B cell (primary cell): ENCODE measurements at regions not wholly inside any gene's neighbourhood (a gene's known extent, or its start where the extent isn't known, plus 50 kb on each side); places are given as distances from the start of the nearest gene placed in this dataset.

Experiments
- ATAC-seq: fragments of 200-7000 bp; cut with Tn5 transposase; one replicate; pipeline ENCODE4 v1.10.0; 2021; ENCODE audit warnings: low read depth, mild to moderate bottlenecking, moderate number of reproducible peaks, moderate library complexity
- CTCF ChIA-PET: fragments of 350-600 bp; sonication (Branson Sonifier 250); formaldehyde crosslinking; loops from one replicate; lab custom pipeline; 2021; ENCODE audit warnings: antibody characterized with exemption, inconsistent platforms; lab: Charles Lee
- POLR2A ChIA-PET: fragments of 350-600 bp; sonication (Branson Sonifier 250); formaldehyde crosslinking; loops from one replicate; lab custom pipeline; 2021; ENCODE audit warnings: antibody characterized with exemption; lab: Charles Lee
- DNase-seq: peaks from one replicate; pipeline ENCODE4 v3.0.0; 2013
- H2AFZ ChIP-seq: 2 replicates; pipeline ENCODE4 v1.6.1; 2012; ENCODE audit warnings: mild to moderate bottlenecking, low read depth, low read length; ENCODE audit not compliant: insufficient read depth, poor library complexity, severe bottlenecking
- H3K27ac ChIP-seq, 2 donors: 1 replicate in 1 of 2; 2 replicates in 1 of 2; pipeline ENCODE4 v1.5.1; 2012 to 2013; ENCODE audit warnings: low read length in 2 of 2, mild to moderate bottlenecking in 2 of 2, moderate library complexity in 1 of 2
- H3K27me3 ChIP-seq, 4 experiments: fragments of 200-600 bp in 1 of 4; sonication (generic) in 1 of 4; replicated peaks in 1 of 4; 1 replicate in 2 of 4; 2 replicates in 2 of 4; pipeline versions ENCODE4 v1.6.1 to v1.7.0; 2013 to 2016; ENCODE audit warnings: low read length in 3 of 4, mild to moderate bottlenecking in 2 of 4, mixed read lengths in 1 of 4, moderate library complexity in 1 of 4; ENCODE audit not compliant: insufficient read depth in 4 of 4, control insufficient read depth in 3 of 4; ENCODE audit errors: control extremely low read depth in 1 of 4
- H3K36me3 ChIP-seq, 2 experiments: replicated peaks in 1 of 2; 1 replicate in 1 of 2; 2 replicates in 1 of 2; pipeline versions ENCODE4 v1.6.1 to v1.7.1; 2013; ENCODE audit warnings: low read length in 1 of 2; ENCODE audit not compliant: insufficient read depth in 2 of 2, control insufficient read depth in 1 of 2; ENCODE audit errors: control extremely low read depth in 1 of 2, extremely low read depth in 1 of 2
- H3K4me1 ChIP-seq, 2 donors: fragments of 200-600 bp in 1 of 2; sonication (generic) in 1 of 2; 1 replicate in 1 of 2; 2 replicates in 1 of 2; pipeline versions ENCODE4 v1.5.1 to v1.6.1; 2013 to 2017; ENCODE audit warnings: low read length in 2 of 2; ENCODE audit not compliant: control insufficient read depth in 2 of 2, insufficient read depth in 2 of 2
- H3K4me2 ChIP-seq: replicated peaks from 2 replicates; pipeline ENCODE3; 2012; ENCODE audit warnings: mild to moderate bottlenecking, low read depth, low read length; ENCODE audit not compliant: poor library complexity, severe bottlenecking
- H3K4me3 ChIP-seq, 5 experiments: fragments of 200-600 bp in 1 of 5; sonication (generic) in 1 of 5; 1 replicate in 3 of 5; 2 replicates in 2 of 5; pipeline versions ENCODE4 v1.5.1 to v1.7.0; 2011 to 2016; ENCODE audit warnings: low read length in 4 of 5, mild to moderate bottlenecking in 4 of 5, low read depth in 2 of 5, control low read depth in 1 of 5, moderate library complexity in 1 of 5; ENCODE audit not compliant: insufficient read depth in 1 of 5; ENCODE audit errors: control extremely low read depth in 1 of 5, extremely low read depth in 1 of 5
- H3K79me2 ChIP-seq: fragments of 200-600 bp; sonication (generic); one replicate; pipeline ENCODE4 v1.6.0; 2016; ENCODE audit warnings: low read length; ENCODE audit not compliant: control insufficient read depth, insufficient read depth
- H3K9ac ChIP-seq: fragments of 200-600 bp; sonication (generic); 2 replicates; pipeline ENCODE4 v1.6.1; 2017; ENCODE audit warnings: mild to moderate bottlenecking, low read length, moderate library complexity
- H3K9me3 ChIP-seq, 3 donors: one replicate each; pipeline versions ENCODE4 v1.6.1 to v1.7.1; 2013; ENCODE audit warnings: low read length in 2 of 3; ENCODE audit not compliant: control insufficient read depth in 2 of 3, insufficient read depth in 1 of 3; ENCODE audit errors: control extremely low read depth in 1 of 3
- H4K20me1 ChIP-seq: 2 replicates; pipeline ENCODE4 v1.6.0; 2012; ENCODE audit warnings: mild to moderate bottlenecking, low read length; ENCODE audit not compliant: insufficient read depth, control insufficient read depth, poor library complexity, severe bottlenecking
- H3K27ac Mint-ChIP-seq: one replicate; pipeline ENCODE4 v1.8.0; 2021; ENCODE audit warnings: mixed read lengths
- H3K27me3 Mint-ChIP-seq: one replicate; pipeline ENCODE4 v1.8.0; 2021; ENCODE audit warnings: mixed read lengths
- H3K4me1 Mint-ChIP-seq: one replicate; pipeline ENCODE4 v1.8.0; 2021; ENCODE audit warnings: mixed read lengths
- H3K4me3 Mint-ChIP-seq: one replicate; pipeline ENCODE4 v1.8.0; 2021; ENCODE audit warnings: mixed read lengths
- H3K9me3 Mint-ChIP-seq: one replicate; pipeline ENCODE4 v1.8.0; 2022; ENCODE audit warnings: mixed read lengths; ENCODE audit not compliant: insufficient read depth
- EZH2 ChIP-seq: IDR thresholded peaks from 2 replicates; pipeline ENCODE4 v1.6.1; 2012; ENCODE audit warnings: borderline replicate concordance, low read depth, mild to moderate bottlenecking, moderate library complexity, low read length; ENCODE audit not compliant: insufficient read depth, poor library complexity, severe bottlenecking
- WGBS: methylation state at CpG from one replicate; pipeline ENCODE4 v1.1.5; 2013; ENCODE audit warnings: missing lambda C conversion rate; ENCODE audit not compliant: insufficient coverage; 5-methylcytosine and 5-hydroxymethylcytosine counted together
- intact Hi-C: fragments of 100-400 bp; cut with micrococcal nuclease; formaldehyde crosslinking; loops from one replicate; pipeline ENCODE4 v1.10.0; 2022
- TF ChIP-seq, protein P1 (sequence below): fragments of 200-600 bp; IDR thresholded peaks from one replicate; pipeline ENCODE4 v1.8.0; 2022; ENCODE audit warnings: antibody characterized with exemption, mild to moderate bottlenecking

DNA sequence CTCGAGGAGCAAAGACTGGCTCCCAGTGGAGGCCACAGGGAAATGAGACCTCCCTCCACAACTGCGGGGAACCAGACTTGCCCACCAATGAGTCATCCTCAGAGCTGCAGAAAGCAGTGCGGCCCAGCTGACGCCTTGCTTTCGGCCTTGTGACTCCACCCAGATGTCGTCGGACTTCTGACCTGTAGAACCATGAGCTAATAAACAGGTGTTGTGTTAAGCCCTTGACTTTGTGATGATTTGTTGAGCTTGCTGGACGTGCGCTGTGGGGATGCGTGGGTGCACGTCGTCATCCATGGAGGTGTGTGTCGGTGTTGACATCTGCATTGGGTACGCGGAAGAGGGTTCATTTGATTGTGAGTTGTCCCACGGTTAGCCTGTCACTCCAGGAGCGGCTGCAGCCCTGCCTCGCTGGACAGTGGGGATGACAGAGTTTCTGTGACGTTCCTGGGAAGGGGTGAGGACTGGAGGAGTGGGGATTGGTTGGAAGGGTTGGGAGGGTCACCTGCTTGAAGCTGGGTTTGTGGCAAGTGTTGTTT lies 154.1 kb downstream of the SH3BP4 start:
- H3K79me2 ChIP-seq, result no peaks in the 10 kb centered on the region

More for the DNA sequence above, 154.1 kb downstream of the SH3BP4 start:
- Mint-ChIP-seq H3K4me1 (no peaks in the 10 kb centered on the region), H3K27me3 (peaks cover 4% of the 10 kb centered on the region), H3K9me3 (no peaks in the 10 kb centered on the region), H3K27ac (no peak overlapping the region), H3K4me3 (no peak overlapping the region)
- CTCF ChIA-PET, result interaction anchor here (2.5 to 3.3 kb wide), 3 partner anchors 12 to 557 kb away, joined by 6 to 21 read pairs (median 18); no protein-coding TSS in a partner anchor
- no peak overlapping the region for H3K27ac ChIP-seq
- TF ChIP-seq, protein P1, sequence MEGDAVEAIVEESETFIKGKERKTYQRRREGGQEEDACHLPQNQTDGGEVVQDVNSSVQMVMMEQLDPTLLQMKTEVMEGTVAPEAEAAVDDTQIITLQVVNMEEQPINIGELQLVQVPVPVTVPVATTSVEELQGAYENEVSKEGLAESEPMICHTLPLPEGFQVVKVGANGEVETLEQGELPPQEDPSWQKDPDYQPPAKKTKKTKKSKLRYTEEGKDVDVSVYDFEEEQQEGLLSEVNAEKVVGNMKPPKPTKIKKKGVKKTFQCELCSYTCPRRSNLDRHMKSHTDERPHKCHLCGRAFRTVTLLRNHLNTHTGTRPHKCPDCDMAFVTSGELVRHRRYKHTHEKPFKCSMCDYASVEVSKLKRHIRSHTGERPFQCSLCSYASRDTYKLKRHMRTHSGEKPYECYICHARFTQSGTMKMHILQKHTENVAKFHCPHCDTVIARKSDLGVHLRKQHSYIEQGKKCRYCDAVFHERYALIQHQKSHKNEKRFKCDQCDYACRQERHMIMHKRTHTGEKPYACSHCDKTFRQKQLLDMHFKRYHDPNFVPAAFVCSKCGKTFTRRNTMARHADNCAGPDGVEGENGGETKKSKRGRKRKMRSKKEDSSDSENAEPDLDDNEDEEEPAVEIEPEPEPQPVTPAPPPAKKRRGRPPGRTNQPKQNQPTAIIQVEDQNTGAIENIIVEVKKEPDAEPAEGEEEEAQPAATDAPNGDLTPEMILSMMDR, result no peak
- TF ChIP-seq EZH2, result no peak
- ATAC-seq (no peak), DNase-seq (no peak)
- H2AFZ ChIP-seq, result no peak overlapping the region
- H3K4me1 ChIP-seq, result no peaks in the 10 kb centered on the region
- WGBS, result 93% methylated on average over 18 of the region's 19 CpGs
- intact Hi-C loops, result no loop called here
- peaks cover 0 to 4% (median 0%) of the 10 kb centered on the region in 4 experiments for H3K27me3 ChIP-seq
- no peak overlapping the region for H3K4me3 ChIP-seq
- no peak overlapping the region for H3K4me2 ChIP-seq
- no peak overlapping the region for H3K9ac ChIP-seq
- H3K36me3 ChIP-seq, result no peaks in the 10 kb centered on the region
- POLR2A ChIA-PET, result no interaction called here
- peaks cover 0 to 3% (median 0%) of the 10 kb centered on the region in 3 donors for H3K9me3 ChIP-seq
- no peaks in the 10 kb centered on the region for H4K20me1 ChIP-seq
